GM12875 (cell line): ENCODE measurements at regions not wholly inside any gene's neighbourhood (a gene's known extent, or its start where the extent isn't known, plus 50 kb on each side); places are given as distances from the start of the nearest gene placed in this dataset.

Experiments used
- H3K4me3 ChIP-seq: one replicate; pipeline ENCODE4 v1.5.1; 2011; ENCODE audit warnings: low read depth, low read length, control low read depth
- CTCF ChIP-seq: IDR thresholded peaks from 2 replicates; pipeline ENCODE4 v1.5.1; 2011; ENCODE audit warnings: low read depth, mild to moderate bottlenecking, control low read depth, inconsistent platforms, low read length, moderate library complexity, borderline replicate concordance; ENCODE audit not compliant: insufficient read depth

GRCh38 chr11:103749158-103749557, 287.3 kb upstream of the DDI1 start:
- H3K4me3 ChIP-seq = no peak overlapping the region
- TF ChIP-seq CTCF = no peak

GRCh38 chr11:103768816-103769215, 267.6 kb upstream of the DDI1 start:
- no peak overlapping the region for H3K4me3 ChIP-seq
- no peak for TF ChIP-seq CTCF

- TF ChIP-seq CTCF = no peak
- no peak overlapping the region for H3K4me3 ChIP-seq
Measured at GRCh38 chr11:103773059-103773458, 263.4 kb upstream of the DDI1 start.

GRCh38 chr11:103773537-103773936, 262.9 kb upstream of the DDI1 start:
- no peak for TF ChIP-seq CTCF
- no peak overlapping the region for H3K4me3 ChIP-seq

- TF ChIP-seq CTCF = no peak
Measured at GRCh38 chr11:103779054-103779453, 257.4 kb upstream of the DDI1 start.

GRCh38 chr11:103789952-103790351, 246.5 kb upstream of the DDI1 start:
- TF ChIP-seq CTCF = no peak
- no peak overlapping the region for H3K4me3 ChIP-seq

More at GRCh38 chr11:103779054-103779453, 257.4 kb upstream of the DDI1 start:
- H3K4me3 ChIP-seq = no peak overlapping the region

- H3K4me3 ChIP-seq = no peak overlapping the region
- no peak for TF ChIP-seq CTCF
Measured at GRCh38 chr11:103792981-103793468, 243.4 kb upstream of the DDI1 start.
